Peyer's patch (tissue), 4 donors: ENCODE measurements at regions not wholly inside any gene's neighbourhood (a gene's known extent, or its start where the extent isn't known, plus 50 kb on each side); places are given as distances from the start of the nearest gene placed in this dataset.

Source experiments
- DNase-seq, 3 donors: peaks; one replicate each; pipeline ENCODE4 v3.0.0-alpha.2; 2017 to 2019
- H3K27ac ChIP-seq, 4 donors: fragments of 200-600 bp; sonication (generic); one replicate each; pipeline ENCODE4 v1.5.1; 2016 to 2019
- H3K27me3 ChIP-seq, 2 donors: fragments of 200-600 bp; sonication (generic); one replicate each; pipeline ENCODE4 v1.5.1; 2019
- H3K36me3 ChIP-seq, 3 donors: fragments of 200-600 bp; sonication (generic); one replicate each; pipeline ENCODE4 v1.5.1; 2016 to 2019
- H3K4me1 ChIP-seq, 4 donors: fragments of 200-600 bp; sonication (generic); one replicate each; pipeline ENCODE4 v1.5.1; 2016 to 2019
- H3K4me3 ChIP-seq, 4 donors: fragments of 200-600 bp; sonication (generic); 1 replicate in 3 of 4; 2 replicates in 1 of 4; pipeline ENCODE4 v1.5.1; 2016 to 2019; ENCODE audit warnings: mild to moderate bottlenecking in 1 of 4
- H3K9me3 ChIP-seq, 4 donors: fragments of 200-600 bp; sonication (generic); one replicate each; pipeline ENCODE4 v1.5.1; 2016 to 2019; ENCODE audit warnings: mild to moderate bottlenecking in 1 of 4
- CTCF ChIP-seq, 6 experiments: fragments of 450-650 bp in 4 of 6; fragments of 200-600 bp in 2 of 6; sonication (generic) in 1 of 6; IDR thresholded peaks; one replicate each; pipeline ENCODE4 v1.5.1; 2017 to 2019; ENCODE audit warnings: antibody characterized with exemption in 6 of 6, mild to moderate bottlenecking in 3 of 6, moderate library complexity in 1 of 6
- POLR2A ChIP-seq, 2 donors: fragments of 450-650 bp; IDR thresholded peaks; one replicate each; pipeline ENCODE4 v1.5.1; 2017; ENCODE audit warnings: antibody characterized with exemption in 2 of 2, mild to moderate bottlenecking in 2 of 2, moderate library complexity in 2 of 2

- Histone ChIP-seq H3K4me3 (no peak overlapping the region), H3K4me1 (no peaks in the 10 kb centered on the region), H3K36me3 (no peaks in the 10 kb centered on the region), H3K9me3 (no peaks in the 10 kb centered on the region), H3K27me3 (no peaks in the 10 kb centered on the region), H3K27ac (no peak overlapping the region)
- TF ChIP-seq POLR2A (IDR thresholded peaks at IDR 0.05) (no peak), CTCF (IDR thresholded peaks at IDR 0.05) (no peak)
- no peak for DNase-seq
These were observed 179.9 kb upstream of the ANKRD28 start for GRCh38 chr3:15977598-15978232.

GRCh38 chr3:15978801-15979200 is 181.0 kb upstream of the ANKRD28 start:
- Histone ChIP-seq H3K4me3 (no peak overlapping the region), H3K36me3 (no peaks in the 10 kb centered on the region), H3K27me3 (no peaks in the 10 kb centered on the region), H3K4me1 (no peaks in the 10 kb centered on the region), H3K27ac (no peak overlapping the region), H3K9me3 (no peaks in the 10 kb centered on the region)
- no peak for DNase-seq
- no peak for TF ChIP-seq CTCF (IDR thresholded peaks at IDR 0.05)
- TF ChIP-seq POLR2A (IDR thresholded peaks at IDR 0.05), result no peak

- Histone ChIP-seq H3K4me1 (no peaks in the 10 kb centered on the region), H3K9me3 (no peaks in the 10 kb centered on the region), H3K27ac (no peak overlapping the region), H3K4me3 (no peak overlapping the region), H3K27me3 (no peaks in the 10 kb centered on the region), H3K36me3 (no peaks in the 10 kb centered on the region)
- TF ChIP-seq POLR2A (IDR thresholded peaks at IDR 0.05) (no peak), CTCF (IDR thresholded peaks at IDR 0.05) (no peak)
- DNase-seq, result no peak
These were observed 181.7 kb upstream of the ANKRD28 start for GRCh38 chr3:15979495-15979894.

GRCh38 chr3:15979900-15980299 is 182.1 kb upstream of the ANKRD28 start:
- H3K27ac ChIP-seq, result no peak overlapping the region
- DNase-seq, result no peak
- H3K4me1 ChIP-seq, result no peaks in the 10 kb centered on the region
- no peaks in the 10 kb centered on the region for H3K9me3 ChIP-seq
- no peak overlapping the region for H3K4me3 ChIP-seq
- TF ChIP-seq CTCF (IDR thresholded peaks at IDR 0.05), result no peak
- no peak for TF ChIP-seq POLR2A (IDR thresholded peaks at IDR 0.05)
- H3K36me3 ChIP-seq, result no peaks in the 10 kb centered on the region
- no peaks in the 10 kb centered on the region for H3K27me3 ChIP-seq

- H3K4me1 ChIP-seq, result no peaks in the 10 kb centered on the region
- no peaks in the 10 kb centered on the region for H3K9me3 ChIP-seq
- DNase-seq, result no peak
- H3K4me3 ChIP-seq, result no peak overlapping the region
- TF ChIP-seq POLR2A (IDR thresholded peaks at IDR 0.05), result no peak
- TF ChIP-seq CTCF (IDR thresholded peaks at IDR 0.05), result no peak
- H3K27me3 ChIP-seq, result no peaks in the 10 kb centered on the region
- H3K27ac ChIP-seq, result no peak overlapping the region
- H3K36me3 ChIP-seq, result no peaks in the 10 kb centered on the region
These were observed 184.5 kb upstream of the ANKRD28 start for GRCh38 chr3:15982243-15982642.
